ENCODE measurements at regions not wholly inside any gene's neighbourhood (a gene's known extent, or its start where the extent isn't known, plus 50 kb on each side); places are given as distances from the start of the nearest gene placed in this dataset.

- TF ChIP-seq CTCF (conservative IDR thresholded peaks at IDR 0.05) (no peak), ZFX (IDR thresholded peaks at IDR 0.05) (no peak)
Measured at GRCh38 chr6:165760803-165761185, 97.8 kb upstream of the PDE10A start.
